ENCODE measurements at regions not wholly inside any gene's neighbourhood (a gene's known extent, or its start where the extent isn't known, plus 50 kb on each side); places are given as distances from the start of the nearest gene placed in this dataset.
A peak's percentile ranks its signal among the peaks of the same experiment; 100 is the strongest.

DNA sequence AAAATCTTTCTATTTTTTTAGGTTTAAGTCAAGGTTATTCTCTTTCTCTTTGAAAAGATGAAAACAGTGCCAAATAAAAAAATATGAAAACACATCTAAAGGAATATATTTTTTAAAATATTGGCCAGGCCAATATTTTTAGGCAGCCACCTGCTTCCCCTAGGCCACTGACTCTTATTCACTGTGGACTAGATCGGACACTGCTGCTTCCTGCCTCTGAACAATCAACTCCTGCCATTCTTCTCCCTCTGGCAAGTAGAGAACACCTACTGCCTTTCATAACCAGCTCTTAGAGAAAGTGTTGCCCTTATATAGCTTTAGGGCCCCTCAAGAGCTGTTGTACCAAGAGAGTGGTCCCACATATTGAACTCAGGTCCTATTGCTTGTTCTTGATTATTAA is 529.2 kb downstream of the RAPGEF2 start:
- DNase-seq (ENCODE audit: extremely low read depth, low read depth) = no peak

DNA sequence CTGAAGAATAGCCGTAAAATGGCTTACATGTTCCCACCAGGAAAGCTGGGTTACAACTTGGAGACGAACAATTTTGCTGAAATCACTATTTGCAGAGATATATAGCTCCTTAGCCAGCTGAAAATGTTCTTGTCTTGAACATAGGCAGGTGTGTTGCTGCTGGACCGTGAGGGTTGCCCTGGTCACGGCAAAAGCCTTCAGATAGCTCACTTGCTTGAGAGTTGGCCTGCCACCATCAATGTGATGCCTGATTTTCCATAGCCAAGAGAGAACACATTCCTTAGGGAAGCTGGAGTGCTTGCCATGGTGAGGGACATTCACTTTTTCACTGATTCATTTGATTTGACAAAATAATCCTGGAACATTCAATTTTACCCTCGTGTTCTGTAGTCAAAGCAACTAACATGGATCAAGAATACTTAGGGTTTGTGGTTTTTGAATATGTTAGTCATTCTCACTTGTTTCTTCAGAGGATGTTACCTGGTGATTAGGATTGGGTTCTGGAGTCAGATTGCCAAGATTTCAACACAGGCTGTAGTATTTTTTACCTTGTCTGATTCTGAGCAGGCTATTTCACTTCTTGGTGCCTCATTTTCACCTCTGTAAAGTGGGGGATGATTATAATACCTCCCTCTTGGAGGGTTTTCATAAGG is 536.9 kb downstream of the RAPGEF2 start:
- no peak for DNase-seq (ENCODE audit: extremely low read depth, low read depth)

DNA sequence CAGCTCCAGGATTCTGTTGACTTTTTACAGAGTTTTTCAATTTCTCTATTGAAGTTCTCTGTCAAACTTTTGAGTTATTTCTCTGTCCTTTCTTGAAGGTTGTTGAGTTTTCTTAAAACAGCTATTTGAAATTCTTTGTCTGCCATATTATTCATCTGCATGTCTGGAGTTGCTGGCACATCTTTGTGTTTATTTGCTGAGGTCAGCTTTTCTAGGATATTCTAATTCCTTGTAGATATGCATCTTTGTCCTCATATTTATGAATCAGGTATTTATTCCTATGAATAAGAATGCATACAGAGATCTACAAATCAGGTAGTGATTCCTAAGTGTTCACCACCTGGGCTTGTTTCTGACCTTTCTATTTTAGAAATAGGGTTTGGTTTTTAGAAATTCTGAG is 546.4 kb downstream of the RAPGEF2 start:
- DNase-seq (ENCODE audit: extremely low read depth, low read depth) = no peak

DNA sequence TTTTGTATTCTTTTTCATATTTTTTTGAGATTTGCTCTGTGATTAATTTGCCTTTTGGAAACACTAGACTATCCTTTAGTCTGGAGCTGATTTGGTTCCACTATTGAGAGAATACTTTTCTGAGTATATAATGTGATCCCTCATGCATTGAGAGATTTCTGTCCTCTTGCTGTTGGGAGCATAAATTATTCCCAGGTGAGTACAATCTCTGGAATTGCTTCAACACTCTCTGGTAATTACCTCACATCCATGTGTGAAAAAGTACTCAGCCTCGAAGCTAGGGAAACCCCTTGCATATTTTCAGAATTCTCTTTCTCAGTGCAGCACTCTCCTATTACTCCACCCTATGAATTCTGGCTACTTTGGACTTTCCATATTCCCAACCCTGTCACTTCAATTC is 550.0 kb downstream of the RAPGEF2 start:
- no peak for DNase-seq (ENCODE audit: extremely low read depth, low read depth)

DNA sequence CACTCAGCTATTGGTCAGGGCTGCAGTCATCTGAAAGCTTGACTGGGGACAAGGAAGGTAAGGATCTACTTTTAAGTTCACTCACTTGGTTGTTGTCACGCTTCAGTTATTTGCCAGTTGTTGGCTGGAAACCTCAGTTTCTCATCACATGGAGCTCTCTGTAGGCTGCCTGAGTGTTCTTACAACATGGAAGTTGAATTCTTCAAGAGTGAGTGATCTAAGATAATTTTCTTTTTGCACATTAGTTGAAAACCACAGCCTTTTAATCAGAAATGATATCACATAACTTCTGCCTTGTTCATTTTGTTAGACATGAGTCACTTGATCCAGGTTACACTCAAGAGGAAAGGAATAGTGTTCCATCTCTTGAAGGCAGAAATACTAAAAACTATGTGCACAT is 552.7 kb downstream of the RAPGEF2 start:
- DNase-seq (ENCODE audit: extremely low read depth, low read depth) = no peak

DNA sequence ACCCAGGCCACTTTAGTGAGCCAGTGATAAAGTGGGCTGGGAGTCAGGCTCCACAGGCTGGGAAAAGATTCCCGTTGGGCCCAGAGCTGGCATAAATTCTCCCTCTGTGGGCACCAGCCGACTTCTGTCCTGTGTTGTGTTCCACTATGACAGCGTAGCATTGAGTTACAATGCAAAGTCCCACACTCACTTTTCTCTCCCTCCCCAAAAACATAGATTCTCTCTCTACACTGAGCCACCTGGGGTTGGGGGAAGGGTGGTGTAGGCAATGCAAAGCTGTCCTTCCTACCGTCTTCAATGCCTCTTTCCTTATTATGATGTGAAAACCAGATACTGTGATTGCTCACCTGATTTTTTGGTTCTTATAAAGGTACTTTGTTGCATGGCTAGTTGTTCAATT is 566.2 kb downstream of the RAPGEF2 start:
- no peak for DNase-seq (ENCODE audit: extremely low read depth, low read depth)

DNA sequence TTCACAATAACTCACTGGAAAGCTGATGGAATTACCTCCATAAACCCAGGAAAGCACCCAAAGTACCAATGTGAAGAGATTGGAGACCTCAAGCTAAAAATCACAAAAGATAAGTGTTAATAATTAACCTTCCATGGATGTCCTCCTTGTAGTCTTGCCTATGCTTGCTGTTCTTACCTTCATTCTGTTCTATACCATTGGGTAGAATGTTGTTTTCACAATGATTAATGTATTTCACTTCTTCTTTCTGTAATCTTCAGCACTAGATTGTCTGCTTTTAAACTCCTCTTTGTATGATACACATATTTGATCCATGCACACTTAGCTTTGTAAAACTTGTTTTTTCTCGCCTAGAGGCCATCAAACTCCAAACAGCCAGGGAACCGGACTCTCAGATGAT is 570.3 kb downstream of the RAPGEF2 start:
- DNase-seq (ENCODE audit: extremely low read depth, low read depth) = no peak

DNA sequence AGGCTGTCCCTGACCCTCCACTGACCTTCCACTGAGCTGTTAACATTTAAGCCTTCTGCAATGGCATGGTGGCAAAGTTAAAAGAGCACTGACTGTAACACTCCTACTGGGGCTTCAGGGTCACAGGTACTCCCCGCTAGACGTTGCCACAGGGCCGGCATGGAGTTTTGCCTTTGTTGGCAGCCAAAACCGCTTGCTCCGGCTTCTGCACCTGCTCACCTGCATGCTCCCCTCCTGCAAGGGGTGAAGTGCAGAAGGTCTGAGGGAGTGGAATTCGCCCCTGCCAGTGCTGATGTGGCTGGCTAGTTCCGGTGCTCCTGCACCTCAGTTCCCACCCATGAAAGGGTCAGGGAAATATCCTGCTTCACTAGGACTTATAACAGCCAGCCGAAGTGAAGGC is 571.4 kb downstream of the RAPGEF2 start:
- DNase-seq (ENCODE audit: extremely low read depth, low read depth) = no peak

DNA sequence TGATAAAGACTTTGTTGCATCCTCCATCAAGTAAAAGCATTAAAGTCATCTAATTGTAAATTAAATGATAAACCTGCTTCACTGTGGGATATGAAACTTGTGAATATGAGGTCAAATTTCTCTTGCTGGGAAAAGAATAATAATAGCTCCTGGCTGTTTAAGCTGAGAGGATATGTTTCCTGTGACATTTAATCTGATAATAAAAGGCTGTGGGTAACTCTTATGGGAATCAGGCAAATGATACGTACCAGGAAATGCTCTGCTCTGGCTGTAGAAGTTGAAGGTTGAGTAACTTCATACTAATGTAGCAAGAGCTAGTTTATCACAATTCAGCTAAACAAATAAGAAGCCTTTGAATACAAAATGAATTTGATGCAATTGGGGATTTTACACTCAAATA is 574.6 kb downstream of the RAPGEF2 start:
- no peak for DNase-seq (ENCODE audit: extremely low read depth, low read depth)

DNA sequence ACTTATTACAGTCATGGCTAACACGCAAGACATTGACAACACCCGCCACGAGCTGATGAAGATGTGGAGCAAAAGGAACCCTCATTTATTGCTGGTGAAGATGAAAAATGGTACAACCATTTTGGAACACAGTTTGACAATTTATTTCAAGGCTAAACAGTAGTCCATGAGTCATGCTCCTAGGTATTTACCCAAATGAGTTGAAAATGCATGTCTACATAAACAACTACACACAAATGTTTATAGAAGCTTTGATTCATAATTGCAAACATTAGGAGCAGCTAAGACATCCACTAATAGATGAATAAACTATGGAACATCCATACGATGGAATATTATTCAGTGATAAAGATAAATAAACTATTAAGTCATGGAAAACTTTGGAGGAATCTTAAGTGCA is 580.1 kb downstream of the RAPGEF2 start:
- DNase-seq (ENCODE audit: extremely low read depth, low read depth) = no peak

DNA sequence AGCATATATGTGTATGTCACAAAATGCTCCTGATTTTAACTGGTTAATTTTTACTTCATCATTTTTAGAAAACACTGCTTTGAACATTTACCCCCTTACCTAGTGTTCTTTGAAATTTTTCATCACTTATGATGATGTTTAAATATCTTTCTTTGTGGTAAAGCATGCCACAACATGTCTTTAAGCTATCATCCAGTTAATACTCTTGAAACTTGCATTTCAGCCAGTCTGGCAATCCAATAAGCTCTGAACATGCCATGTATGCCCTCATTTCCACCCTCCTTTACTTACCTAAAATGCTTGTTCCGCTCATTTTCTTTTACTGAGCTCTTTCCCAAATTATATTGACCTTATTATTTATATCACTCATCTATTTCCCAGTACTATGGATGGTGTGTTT is 581.2 kb downstream of the RAPGEF2 start:
- no peak for DNase-seq (ENCODE audit: extremely low read depth, low read depth)

DNA sequence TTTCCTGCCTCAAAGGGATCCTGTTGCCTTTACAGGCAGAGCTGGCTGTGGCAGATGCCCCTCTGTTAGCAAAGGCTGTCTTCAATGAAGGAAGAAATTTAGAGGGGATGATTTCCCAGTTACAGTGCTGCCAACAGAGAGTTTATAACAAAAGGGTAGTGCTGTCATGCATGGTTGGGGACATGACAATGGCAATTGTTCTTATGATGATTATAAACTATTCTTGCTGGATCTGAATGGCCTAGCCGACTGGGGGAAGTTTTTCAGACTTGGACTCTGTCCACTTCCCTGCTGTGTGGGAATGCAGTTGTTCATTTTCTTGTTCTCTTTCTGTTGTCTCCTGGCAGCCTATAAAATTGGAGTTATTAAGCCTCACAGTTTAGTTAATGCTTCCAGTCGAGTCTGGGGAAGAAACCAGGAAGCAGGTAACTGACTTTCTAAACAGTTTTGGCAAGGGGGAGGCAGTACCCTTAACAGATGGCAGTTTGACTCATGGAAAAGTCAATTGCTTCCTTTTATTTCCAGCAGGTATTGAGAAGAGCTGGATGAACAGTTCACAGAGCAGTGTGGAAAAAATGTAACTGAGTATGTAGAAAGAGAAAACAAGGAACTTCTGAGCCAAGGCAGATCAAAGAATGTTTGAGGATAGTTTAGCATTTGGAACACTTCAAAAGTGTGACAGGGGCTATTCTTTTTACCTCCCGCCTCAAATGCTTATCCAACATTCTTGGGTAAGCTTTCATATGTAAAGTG is 582.6 kb downstream of the RAPGEF2 start:
- no peak for DNase-seq (ENCODE audit: extremely low read depth, low read depth)

DNA sequence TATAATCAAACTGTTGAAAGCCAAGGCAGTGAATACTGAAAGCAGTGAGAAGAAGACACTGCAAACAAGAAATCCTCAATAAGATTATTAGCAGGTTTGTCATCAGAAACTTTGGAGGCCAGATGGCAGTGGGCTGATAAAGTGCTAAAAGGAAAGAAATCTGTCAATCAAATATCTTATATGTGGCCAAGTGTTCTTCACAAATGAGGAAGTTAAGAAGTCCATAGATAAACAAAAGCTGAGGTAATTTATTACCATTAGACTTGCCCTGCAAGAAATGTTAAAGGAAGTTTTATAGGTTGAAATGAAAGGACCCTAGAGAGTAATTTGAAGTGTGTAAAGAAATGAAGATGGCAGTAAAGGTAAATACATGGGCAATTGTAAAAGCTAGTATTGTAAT is 586.6 kb downstream of the RAPGEF2 start:
- no peak for DNase-seq (ENCODE audit: extremely low read depth, low read depth)

DNA sequence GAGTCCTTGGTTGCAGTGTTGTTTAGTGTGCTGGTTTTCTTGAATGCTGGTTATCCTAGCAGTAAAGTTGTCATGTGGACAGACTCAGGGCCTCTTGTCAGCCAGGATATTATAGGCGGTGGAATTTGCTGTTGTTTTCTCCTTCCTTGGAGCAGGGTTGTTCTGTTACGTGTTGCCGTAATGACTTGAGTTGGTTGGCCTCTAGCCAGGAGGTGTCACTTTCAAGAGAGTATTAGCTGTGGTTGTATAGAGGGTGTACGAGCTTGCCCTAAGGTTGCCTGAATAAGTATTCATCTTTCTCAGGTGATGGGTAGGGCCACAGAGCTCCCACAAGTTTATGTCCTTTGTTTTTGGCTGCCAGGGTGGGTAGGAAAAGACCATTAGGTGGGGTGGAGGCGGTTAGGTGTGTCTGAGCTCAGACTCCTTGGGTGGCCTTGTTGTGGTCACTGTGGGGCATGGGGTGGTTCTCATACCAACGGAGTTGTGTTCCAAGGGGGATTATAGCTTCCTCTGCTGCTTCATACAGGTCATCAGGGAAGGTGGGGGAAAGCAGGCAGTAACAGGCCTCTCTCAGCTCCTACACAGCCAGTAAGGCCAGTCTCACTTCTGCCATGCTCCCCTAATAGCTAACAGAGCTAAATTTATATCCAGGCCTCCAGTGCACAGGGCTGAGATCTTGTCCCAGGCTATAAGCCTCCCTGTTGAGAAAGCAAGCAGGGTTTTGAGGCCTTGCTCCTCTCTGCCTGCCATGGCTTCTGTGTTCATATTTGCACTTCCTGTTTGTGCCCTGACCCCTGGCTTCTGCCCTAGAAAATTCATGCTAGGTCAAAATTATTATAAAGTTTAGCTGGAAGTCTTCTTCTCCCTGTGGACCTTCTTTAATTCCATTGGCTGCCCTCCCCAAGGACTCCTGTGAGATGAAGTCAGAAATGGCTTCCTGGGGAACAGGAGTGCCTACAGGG is 594.7 kb downstream of the RAPGEF2 start:
- no peak for DNase-seq (ENCODE audit: extremely low read depth, low read depth)

DNA sequence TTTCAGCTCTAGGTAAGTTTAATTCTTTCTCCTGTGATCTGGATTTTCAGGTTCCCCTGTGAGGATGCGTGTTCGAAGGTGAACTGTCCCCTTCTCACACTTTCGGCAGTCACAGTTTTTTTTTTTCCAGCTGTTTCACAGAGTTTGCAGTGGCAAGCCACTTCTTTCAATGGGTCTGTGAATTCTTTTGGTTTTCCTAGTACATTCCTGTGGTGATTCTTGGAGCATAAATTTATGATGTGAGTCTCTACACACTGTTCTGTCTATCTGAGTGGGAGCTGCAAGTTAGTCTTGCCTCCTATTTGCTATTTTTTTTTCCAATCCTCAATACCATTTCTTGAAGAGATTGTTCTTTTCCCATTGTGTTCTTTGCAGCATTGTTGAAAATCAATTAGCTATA is 595.5 kb downstream of the RAPGEF2 start:
- no peak for DNase-seq (ENCODE audit: extremely low read depth, low read depth)

DNA sequence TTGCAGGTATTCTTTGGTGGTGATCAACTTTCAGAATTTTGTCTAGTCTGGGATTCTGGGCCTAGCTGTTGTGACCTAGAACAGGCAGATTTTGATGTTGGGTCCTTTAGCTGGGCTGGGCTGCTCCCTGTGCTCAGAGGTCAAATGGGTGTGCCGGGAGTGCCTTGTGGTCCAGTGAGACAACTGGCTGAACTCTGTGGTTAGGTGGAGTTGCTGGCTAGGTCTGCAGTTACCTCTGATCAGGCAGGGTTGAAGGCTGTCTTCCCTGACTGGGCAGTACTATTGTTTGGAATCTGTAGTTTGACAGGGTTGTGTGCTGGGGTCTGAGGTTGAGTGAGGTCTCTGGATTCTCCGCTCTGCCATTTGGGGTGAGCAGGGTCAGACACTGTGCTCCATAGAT is 599.3 kb downstream of the RAPGEF2 start:
- no peak for DNase-seq (ENCODE audit: extremely low read depth, low read depth)

DNA sequence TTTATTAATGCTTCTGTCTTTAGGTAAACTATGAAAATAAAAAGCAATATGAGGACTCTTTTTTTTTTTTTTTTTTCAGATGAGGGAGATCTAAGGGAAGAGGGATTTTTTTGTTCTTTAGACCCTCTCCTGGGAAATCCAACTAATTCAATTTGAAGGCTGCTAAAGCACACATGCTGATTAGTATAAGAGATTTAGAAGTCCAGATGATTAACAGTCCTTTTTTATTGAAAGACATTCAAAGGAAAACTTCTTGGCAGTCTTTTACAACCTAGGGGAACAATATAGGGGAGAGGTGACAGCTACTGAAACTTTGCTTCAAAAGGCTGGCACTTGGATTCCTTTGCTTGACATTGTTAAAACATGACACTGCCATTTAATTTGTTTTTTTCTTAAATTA is 602.5 kb downstream of the RAPGEF2 start:
- DNase-seq (ENCODE audit: extremely low read depth, low read depth) = no peak

DNA sequence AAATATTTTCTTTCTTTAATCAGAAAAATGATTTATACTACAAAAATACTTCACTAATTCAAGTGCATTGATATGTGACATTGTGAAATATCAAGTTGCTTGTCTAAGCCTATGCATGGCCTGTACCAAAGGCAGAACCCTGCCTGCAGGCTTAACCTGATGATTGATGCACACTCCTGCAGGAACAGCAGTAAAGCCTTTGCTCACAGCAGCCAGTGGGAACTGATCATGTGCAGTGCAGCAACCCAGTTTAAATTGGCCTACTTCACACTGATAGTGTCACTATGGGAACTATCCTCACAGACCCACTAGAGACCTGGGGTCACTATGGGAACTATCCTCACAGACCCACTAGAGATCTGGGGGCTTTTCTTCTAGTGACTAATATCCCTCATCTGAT is 603.8 kb downstream of the RAPGEF2 start:
- no peak for DNase-seq (ENCODE audit: extremely low read depth, low read depth)

DNA sequence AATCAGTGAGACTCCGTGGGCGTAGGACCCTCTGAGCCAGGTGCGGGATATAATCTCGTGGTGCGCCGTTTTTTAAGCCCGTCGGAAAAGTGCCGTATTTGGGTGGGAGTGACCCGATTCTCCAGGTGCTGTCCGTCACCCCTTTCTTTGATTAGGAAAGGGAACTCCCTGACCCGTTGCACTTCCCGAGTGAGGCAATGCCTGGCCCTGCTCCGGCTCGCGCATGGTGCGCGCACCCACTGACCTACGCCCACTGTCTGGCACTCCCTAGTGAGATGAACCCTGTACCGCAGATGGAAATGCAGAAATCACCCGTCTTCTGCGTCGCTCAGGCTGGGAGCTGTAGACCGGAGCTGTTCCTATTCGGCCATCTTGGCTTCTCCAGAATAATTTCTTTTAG is 612.3 kb downstream of the RAPGEF2 start:
- DNase-seq (ENCODE audit: extremely low read depth, low read depth) = peak; percentile 38

DNA sequence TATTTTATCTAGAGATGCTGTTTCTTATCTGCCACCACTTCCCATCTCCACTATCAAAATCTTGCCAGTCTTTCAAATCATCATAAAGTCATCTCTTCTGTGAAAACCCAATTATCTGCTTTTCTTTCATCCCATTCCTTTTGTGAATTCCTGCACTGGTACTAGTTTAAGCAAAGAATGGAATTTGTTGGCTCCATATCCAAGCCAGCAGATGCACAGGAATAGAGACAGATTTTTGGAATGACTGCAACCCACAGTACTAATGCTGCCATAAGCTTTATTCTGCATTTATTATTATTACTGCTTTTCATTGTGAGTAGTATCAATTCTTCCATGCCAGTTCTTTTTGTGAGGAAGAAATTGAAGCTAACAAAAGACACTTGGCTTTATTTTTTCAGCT is 616.7 kb downstream of the RAPGEF2 start:
- DNase-seq (ENCODE audit: extremely low read depth, low read depth) = no peak

DNA sequence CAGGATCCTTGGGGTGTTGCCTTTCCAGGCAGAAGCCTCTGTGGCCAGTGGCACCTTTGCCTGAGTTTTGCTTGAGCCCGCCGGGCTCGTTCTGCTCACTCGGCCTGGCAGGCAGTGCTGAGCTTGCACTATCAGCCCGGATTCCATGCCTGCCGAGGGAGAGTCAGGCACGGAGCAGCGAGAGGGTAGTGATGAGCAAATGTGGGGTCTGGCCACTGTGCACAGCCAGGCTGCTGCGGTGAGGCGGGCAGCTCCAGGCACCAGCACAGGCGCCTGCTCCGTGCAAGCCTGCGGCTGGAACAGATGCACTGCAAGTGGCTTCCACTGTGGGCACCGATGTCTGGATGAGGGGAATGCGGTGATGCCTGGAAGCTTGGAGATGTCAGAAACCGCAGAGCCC is 619.2 kb downstream of the RAPGEF2 start:
- no peak for DNase-seq (ENCODE audit: extremely low read depth, low read depth)

DNA sequence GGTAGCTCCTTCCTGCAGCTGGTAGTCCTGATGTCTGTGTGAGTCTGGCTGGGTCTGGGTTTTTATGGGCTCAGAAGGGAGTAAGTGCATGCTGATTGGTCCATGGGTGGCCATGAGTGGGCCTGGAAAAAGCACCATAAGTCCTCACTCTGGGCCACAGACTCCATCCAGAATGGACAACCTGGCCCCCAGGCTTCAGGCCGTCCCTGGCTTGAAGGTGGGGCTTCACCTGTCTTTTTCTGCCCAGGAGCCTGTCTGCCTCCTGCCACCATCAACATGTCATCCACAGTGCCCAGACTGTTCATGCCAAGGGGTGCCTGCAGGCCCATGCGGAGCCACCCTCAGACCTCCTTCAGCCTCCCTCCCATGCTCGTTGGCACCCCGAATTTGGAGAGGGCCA is 620.0 kb downstream of the RAPGEF2 start:
- DNase-seq (ENCODE audit: extremely low read depth, low read depth) = no peak
